Right lobe of liver (tissue), 6 donors: ENCODE measurements at regions not wholly inside any gene's neighbourhood (a gene's known extent, or its start where the extent isn't known, plus 50 kb on each side); places are given as distances from the start of the nearest gene placed in this dataset.

Source experiments
- ATAC-seq, 4 donors: fragments of 200-7000 bp; cut with Tn5 transposase; one replicate each; pipeline ENCODE4 v1.9.1; 2020; ENCODE audit warnings: mild to moderate bottlenecking in 4 of 4, moderate library complexity in 4 of 4
- DNase-seq, 3 donors: peaks; one replicate each; pipeline ENCODE4 v3.0.0-alpha.2; 2020
- H3K27ac ChIP-seq, 3 donors: fragments of 200-600 bp; one replicate each; pipeline ENCODE4 v1.8.0; 2022
- H3K27me3 ChIP-seq, 2 donors: fragments of 200-600 bp; one replicate each; pipeline ENCODE4 v1.8.0; 2022
- H3K36me3 ChIP-seq, 4 donors: fragments of 200-600 bp; sonication (generic) in 1 of 4; one replicate each; pipeline versions ENCODE4 v1.5.1 to v1.8.0; 2017 to 2022; ENCODE audit warnings: control low read depth in 1 of 4
- H3K4me1 ChIP-seq, 4 donors: fragments of 200-600 bp; sonication (generic) in 1 of 4; one replicate each; pipeline versions ENCODE4 v1.5.1 to v1.8.0; 2017 to 2022; ENCODE audit warnings: control low read depth in 1 of 4
- H3K4me3 ChIP-seq, 3 donors: fragments of 200-600 bp; one replicate each; pipeline ENCODE4 v1.8.0; 2022
- H3K9me3 ChIP-seq, 4 donors: fragments of 200-600 bp; sonication (generic) in 1 of 4; one replicate each; pipeline versions ENCODE4 v1.5.1 to v1.8.0; 2017 to 2022; ENCODE audit warnings: control low read depth in 1 of 4
- CTCF ChIP-seq, 4 donors: fragments of 200-600 bp in 3 of 4; fragments of 450-650 bp in 1 of 4; IDR thresholded peaks; one replicate each; pipeline versions ENCODE4 v1.5.1 to v1.8.0; 2016 to 2022; ENCODE audit warnings: antibody characterized with exemption in 4 of 4, mild to moderate bottlenecking in 2 of 4
- POLR2A ChIP-seq: fragments of 450-650 bp; IDR thresholded peaks from one replicate; pipeline ENCODE4 v1.6.1; 2017; ENCODE audit warnings: antibody characterized with exemption, mild to moderate bottlenecking
- WGBS: methylation state at CpG from one replicate; pipeline ENCODE4 v1.1.6; 2018; ENCODE audit warnings: low coverage, low lambda C conversion rate; ENCODE audit not compliant: insufficient coverage; ENCODE audit errors: missing lambda C conversion rate; 5-methylcytosine and 5-hydroxymethylcytosine counted together
- intact Hi-C, 2 donors: fragments of 100-400 bp; cut with DNase I; formaldehyde crosslinking; loops; one replicate each; pipeline versions ENCODE4 v1.11.2 to v1.14.1; 2022
- donor health status: DM: no; HTN: yes; CAD: no.
- donor health status: DM: no; HTN: no; CAD: no.
- donor health status: DM: no; HTN: no; CAD: no.
- donor health status: DM: no; HTN: yes; CAD: no.
- donor health status: DM: no; HTN: yes; CAD: no.

GRCh38 chr7:156318426-156318825, 322.1 kb upstream of the RNF32 start:
- no peak overlapping the region for H3K4me3 ChIP-seq
- no peaks in the 10 kb centered on the region for H3K27me3 ChIP-seq
- 82% methylated on average over 2 of the region's 18 CpGs for WGBS
- DNase-seq, result peak in 1 of 3 donors; percentile 37
- no peak overlapping the region for H3K27ac ChIP-seq
- ATAC-seq, result no peak
- H3K36me3 ChIP-seq, result no peaks in the 10 kb centered on the region
- no peak for TF ChIP-seq POLR2A
- TF ChIP-seq CTCF (IDR thresholded peaks at IDR 0.05), result no peak
- H3K9me3 ChIP-seq, result no peaks in the 10 kb centered on the region
- no peaks in the 10 kb centered on the region for H3K4me1 ChIP-seq
- intact Hi-C loops, result no loop called here

GRCh38 chr7:156309016-156309620, 331.5 kb upstream of the RNF32 start:
- WGBS, result 71% methylated on average over 13 of the region's 15 CpGs
- Histone ChIP-seq H3K4me1 (no peaks in the 10 kb centered on the region), H3K4me3 (no peak overlapping the region), H3K36me3 (no peaks in the 10 kb centered on the region), H3K27ac (no peak overlapping the region), H3K27me3 (no peaks in the 10 kb centered on the region), H3K9me3 (no peaks in the 10 kb centered on the region)
- TF ChIP-seq CTCF (IDR thresholded peaks at IDR 0.05) (no peak), POLR2A (no peak)
- intact Hi-C loops, result no loop called here
- ATAC-seq (no peak), DNase-seq (no peak)

- Histone ChIP-seq H3K27ac (no peak overlapping the region), H3K4me1 (no peaks in the 10 kb centered on the region), H3K36me3 (no peaks in the 10 kb centered on the region), H3K27me3 (no peaks in the 10 kb centered on the region), H3K4me3 (no peak overlapping the region), H3K9me3 (no peaks in the 10 kb centered on the region)
- DNase-seq (no peak), ATAC-seq (peak in 1 of 4 donors; percentile 24)
- 71% methylated on average over 8 of the region's 9 CpGs for WGBS
- no peak for TF ChIP-seq CTCF (IDR thresholded peaks at IDR 0.05)
- TF ChIP-seq POLR2A, result no peak
- intact Hi-C loops, result no loop called here
Measured at GRCh38 chr7:156307193-156307592, 333.4 kb upstream of the RNF32 start.

GRCh38 chr7:156305351-156305750, 335.2 kb upstream of the RNF32 start:
- Histone ChIP-seq H3K4me1 (no peaks in the 10 kb centered on the region), H3K27ac (no peak overlapping the region), H3K36me3 (no peaks in the 10 kb centered on the region), H3K9me3 (no peaks in the 10 kb centered on the region), H3K27me3 (no peaks in the 10 kb centered on the region), H3K4me3 (no peak overlapping the region)
- intact Hi-C loops, result no loop called here
- WGBS, result 83% methylated on average over 9 of the region's 10 CpGs
- TF ChIP-seq CTCF (IDR thresholded peaks at IDR 0.05), result no peak
- no peak for TF ChIP-seq POLR2A
- no peak for DNase-seq
- no peak for ATAC-seq

GRCh38 chr7:156282816-156283215, 357.8 kb upstream of the RNF32 start:
- TF ChIP-seq POLR2A, result no peak
- no peak for TF ChIP-seq CTCF (IDR thresholded peaks at IDR 0.05)
- no peak overlapping the region for H3K27ac ChIP-seq
- no peaks in the 10 kb centered on the region for H3K36me3 ChIP-seq
- H3K4me3 ChIP-seq, result no peak overlapping the region
- intact Hi-C loops, result no loop called here
- DNase-seq (no peak), ATAC-seq (no peak)
- WGBS, result 89% methylated on average over 2 of the region's 2 CpGs
- no peaks in the 10 kb centered on the region for H3K9me3 ChIP-seq
- no peaks in the 10 kb centered on the region for H3K4me1 ChIP-seq
- no peaks in the 10 kb centered on the region for H3K27me3 ChIP-seq
